GM21723 (cell line): ENCODE measurements at regions not wholly inside any gene's neighbourhood (a gene's known extent, or its start where the extent isn't known, plus 50 kb on each side); places are given as distances from the start of the nearest gene placed in this dataset.
"Not testable (repeated sequence)": the region's sequence is repeated elsewhere in the genome, so short reads cannot be mapped to it uniquely, and the experiment has no call there.

Experiments used
- ATAC-seq: cut with Tn5 transposase; IDR thresholded peaks from one replicate; pipeline ENCODE4 v1.9.1; 2021; ENCODE audit warnings: mild to moderate bottlenecking, moderate library complexity; ENCODE audit not compliant: unreplicated experiment

DNA sequence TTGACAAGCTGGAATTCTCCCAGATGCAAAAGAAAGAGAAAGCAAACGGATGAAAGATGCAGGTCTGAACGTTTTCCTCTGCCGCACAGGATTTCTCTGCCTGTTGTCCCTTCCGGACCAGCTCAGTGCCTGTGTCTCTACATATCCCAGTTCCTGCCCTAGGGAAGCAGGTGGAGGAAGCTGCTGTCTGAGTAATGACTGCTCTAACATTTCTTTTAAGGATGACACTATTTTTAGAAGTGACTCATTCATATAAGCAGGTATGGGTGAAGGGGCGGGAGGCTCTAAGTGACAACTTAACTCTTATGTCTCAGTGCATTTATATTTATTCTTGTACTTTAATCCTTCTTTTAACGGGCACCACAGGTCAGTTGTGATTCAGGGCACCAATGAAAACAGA is 128.8 kb downstream of the SLC24A2 start:
- no peak for ATAC-seq

DNA sequence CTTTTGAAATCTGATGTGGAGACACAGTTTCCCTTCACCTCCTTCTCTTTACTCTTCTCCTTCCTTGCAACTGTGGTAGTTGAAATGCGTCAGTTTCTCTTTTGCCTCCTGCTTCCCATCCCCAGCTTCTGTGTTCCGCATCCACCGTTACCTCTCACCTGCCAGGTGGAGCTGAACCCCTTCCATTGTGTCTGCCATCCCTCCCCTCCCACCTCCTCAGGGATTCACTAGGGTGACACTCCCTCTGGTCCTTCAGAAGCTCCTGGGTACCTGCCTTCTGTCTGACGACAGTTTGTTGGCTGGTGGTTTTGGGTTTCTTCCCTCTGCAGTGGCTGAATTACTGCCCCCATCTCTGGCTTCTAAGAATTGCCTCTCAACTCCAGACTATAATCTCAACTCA is 132.1 kb downstream of the SLC24A2 start:
- no peak for ATAC-seq

DNA sequence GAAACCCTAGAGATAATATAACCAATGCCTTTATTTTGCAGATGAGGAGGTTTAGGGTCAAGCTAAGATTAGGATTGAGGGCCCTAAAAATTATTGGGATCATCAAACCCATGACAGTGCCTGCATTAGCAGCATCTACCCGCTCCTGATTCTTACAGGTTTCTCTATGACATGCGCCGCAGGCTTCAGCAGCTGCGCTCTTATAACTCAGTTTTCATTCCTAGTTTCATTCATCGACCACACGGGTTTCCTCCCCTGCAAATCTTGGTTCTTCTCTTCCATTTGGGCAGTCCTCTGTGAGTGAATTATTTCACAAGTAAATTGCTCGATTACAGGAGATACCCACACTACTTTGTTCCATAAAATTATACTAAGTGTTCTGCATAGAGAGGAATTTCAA is 137.2 kb downstream of the SLC24A2 start:
- no peak for ATAC-seq

DNA sequence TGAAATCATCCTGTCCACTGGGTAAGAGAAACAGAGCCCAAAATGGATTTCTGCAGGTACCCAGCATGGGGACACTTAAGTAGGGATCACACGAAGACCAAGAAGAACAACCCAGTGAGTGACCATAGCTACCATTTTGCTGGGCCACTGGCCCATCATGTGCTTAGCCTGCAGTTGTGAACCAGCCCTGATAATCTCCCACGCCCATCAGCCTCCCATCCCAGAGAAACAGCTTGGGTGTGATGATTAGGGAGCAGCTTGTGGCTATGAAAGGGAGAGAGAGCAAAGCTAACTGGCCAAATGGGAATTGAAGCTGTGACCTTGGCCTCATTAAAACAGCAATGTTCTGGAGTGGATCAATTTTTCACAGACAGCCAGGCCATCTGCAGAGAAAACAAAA is 138.5 kb downstream of the SLC24A2 start:
- ATAC-seq: no peak

DNA sequence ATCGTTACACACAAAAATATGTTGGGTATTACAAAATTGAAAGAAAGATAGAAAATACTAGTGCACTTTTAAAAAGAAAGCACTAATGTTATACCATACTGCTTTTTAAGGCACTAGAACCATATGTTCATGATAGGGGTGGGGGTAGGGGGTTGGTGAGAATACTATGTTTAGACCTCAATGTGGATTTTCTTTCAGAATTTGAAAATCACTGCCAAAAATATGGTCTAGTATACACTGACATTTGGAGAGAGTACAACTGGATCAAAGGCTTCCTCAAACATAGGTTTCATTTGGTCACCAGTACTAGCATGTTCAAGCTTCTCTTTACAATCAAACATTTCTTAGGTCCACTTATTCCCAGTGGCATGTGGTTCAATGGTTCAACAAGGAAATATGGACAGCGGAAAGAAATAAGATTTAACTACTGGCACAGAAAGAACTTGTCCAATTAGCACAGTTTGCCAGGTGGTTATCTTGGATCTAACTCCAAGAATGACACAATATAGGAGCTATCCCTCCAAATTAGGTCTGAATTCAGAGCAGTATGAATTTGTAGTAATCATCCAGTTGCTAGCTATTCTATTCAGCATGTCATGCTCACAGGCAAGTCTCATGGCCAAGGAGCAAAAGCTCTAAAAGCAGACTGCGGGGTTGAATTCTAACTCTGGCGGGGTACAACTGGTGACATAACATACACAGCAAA is 139.3 kb downstream of the SLC24A2 start:
- no peak for ATAC-seq

DNA sequence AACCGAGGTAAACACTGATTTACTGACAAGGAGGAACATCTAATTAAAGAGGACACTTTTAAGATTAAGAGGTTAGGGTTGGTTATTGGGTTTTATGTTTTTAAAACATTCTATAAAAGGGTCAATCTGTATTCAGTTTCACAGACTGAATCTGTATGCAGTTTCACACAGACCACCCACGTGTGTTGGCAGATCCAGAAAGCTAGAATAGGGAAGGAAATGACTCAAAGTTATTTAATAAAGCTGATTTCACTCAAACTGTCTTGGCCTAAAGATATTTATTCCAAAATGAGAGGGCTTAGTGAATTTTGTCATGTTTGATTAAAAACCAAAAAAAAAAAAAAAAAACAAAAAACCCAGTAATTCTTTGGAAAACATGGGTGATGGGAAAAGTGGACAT is 140.2 kb downstream of the SLC24A2 start:
- ATAC-seq: no peak

DNA sequence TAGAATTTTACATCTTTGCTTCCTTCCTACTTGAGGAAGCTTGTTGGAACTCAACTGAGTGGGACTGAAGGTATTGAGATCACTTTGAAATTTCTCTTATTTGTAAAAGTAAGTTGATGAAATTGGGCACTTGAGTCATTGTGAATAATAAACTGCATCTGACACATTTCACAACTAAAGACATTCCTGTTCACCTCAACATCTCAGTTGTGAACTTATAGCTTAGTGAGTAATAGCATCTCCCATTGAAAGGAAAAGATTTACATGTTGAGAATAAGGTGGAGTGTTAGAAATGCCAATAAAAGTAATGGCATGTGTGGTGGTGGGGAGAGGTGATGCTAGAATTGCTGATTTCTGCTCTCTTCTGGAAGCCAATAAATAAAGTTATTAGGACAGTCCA is 145.0 kb downstream of the SLC24A2 start:
- no peak for ATAC-seq

DNA sequence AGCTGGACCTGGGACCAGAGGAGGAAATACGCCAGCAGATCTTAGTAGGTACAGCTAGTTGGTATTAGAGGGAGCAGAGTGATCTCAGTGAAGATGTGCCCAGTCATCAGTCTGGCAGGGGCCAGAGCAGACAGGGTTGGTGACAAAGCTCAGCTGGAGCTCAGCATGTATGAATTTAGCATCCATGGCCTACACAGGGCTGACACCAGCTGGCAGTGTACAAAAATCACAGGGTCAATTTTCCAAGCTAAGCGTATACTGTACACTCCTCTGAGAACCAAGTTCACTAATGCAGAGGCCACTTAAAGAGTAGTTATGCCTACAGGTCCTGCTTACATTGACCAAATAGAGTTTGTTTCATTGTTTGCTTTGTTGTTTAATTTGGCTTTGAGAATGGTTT is 146.6 kb downstream of the SLC24A2 start:
- no peak for ATAC-seq

DNA sequence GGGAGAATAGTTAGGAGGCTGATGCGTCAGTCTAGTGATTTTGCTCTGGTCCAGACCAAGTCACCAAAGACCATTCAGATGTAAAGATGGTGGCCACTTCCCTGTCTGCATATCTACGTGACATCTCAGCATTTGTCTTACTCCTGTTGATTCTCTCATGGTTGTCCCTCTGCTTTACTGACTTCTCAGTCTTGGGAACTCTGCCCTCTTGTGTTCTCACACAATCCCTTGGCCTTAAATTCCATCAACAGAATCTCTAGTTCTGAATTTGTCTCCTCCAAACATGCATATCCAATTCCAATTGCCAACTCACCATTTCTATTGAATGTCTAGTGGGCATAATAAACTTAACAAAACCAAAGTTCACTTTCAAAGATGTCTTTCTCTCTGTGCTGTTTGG is 147.8 kb downstream of the SLC24A2 start:
- no peak for ATAC-seq

DNA sequence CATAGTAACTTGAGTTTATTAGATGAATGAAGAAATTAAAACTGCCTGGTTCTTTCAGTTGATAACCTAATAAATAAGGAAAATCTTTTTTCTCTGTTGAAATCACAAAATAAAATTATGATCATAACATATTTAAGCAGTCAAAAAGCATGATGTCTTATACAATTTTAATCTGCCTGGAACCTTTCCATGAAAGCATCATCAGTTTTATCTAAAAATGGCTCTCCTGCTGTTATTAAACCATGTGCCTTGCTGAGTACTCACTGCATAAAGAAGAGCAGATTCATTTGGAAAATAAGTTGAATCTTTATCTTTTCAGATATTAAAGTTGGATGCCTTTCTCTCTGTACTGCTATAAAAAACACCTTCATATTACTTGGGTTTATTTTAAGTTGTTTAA is 148.8 kb downstream of the SLC24A2 start:
- no peak for ATAC-seq

DNA sequence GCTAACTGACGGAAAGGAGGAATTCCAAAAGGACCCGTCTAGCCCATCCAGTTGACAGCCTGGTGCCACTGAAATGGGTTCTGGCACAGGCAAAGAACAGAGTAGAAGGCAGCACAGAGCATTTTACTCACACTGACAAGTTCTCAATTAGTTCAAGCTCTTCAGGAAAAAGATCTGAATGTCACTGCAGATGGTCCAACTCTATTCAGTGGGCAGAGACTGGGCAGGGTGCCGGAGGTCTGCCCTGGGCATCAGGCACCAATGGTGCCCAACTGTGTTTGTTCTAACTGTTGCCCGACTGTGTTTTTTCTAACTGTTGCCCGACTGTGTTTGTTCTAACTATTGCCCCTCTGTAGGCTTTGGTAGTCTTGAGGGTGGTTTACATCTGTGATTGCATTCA is 151.8 kb downstream of the SLC24A2 start:
- ATAC-seq: no peak

DNA sequence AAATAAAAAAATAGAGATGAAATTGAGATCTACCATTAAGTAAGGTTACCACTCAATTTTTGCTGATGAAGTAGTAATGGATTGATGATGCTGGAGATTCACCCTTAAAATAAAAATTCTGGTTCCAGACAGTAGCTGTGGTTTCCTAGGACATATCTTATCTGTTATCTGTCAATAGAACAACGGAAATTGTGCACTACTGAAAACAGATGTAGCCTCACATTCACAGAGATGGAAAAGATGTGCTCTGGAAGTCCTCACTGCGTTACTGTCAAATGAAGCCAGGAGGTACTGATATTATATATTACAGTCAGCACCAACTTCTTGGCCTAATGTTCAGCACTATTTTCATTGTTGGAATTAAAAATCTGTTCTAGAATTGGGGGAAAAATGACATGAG is 154.0 kb downstream of the SLC24A2 start:
- ATAC-seq: no peak

DNA sequence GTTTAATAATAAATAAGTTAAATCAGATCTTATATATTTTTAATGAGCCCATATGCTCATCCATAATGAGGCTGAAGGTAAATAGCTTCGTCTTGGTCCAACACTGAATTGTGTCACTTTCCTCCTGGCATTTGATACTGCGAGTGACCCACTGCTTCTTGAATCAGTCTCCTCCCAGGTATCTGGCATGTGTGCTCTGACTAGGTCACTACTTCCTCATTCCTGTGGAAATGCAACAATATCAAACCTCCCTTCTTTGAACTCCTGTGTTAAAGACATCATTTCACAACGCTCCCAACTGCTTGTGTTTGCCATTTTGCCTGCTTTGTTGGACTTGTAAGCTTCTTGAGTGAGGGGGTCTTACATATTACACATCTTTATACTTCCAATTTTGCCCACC is 157.7 kb downstream of the SLC24A2 start:
- no peak for ATAC-seq

DNA sequence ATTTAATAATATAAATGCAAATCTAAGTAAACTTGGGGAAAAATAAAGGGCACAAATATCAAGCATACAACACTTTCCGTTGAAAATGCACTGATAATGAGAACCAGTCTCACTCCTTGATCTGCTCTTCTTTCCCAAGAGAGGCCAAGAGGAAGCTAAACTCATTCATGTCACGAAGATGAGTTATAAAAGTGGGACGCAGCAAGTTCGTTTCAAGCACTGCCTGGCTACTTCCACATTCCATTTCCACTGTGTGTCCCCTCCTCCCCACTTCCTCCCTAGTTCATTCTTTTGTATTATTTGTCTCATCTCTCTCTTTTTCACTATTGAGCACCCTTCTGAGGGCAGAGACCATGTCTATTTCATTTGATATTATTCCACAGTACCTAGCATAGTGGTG is 158.1 kb downstream of the SLC24A2 start:
- no peak for ATAC-seq

DNA sequence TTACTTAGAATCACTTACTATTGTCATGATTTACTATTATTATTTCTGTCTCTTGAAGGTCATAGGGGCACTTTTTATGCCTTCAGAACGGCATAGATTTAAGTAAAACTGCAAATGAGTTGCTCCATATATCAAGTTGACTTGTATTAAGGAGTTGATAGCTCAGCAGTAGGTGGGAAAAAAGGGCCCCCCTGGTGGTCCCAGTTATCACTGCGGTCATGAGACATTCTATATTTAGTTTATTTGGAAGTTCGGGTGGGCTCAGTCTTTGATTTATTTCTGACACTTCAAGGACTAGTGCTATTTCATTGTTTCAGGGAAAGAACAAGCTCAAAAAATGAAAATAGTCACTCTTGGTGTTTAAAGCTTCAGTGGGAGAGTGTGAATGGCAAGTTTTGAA is 159.3 kb downstream of the SLC24A2 start:
- ATAC-seq: no peak

DNA sequence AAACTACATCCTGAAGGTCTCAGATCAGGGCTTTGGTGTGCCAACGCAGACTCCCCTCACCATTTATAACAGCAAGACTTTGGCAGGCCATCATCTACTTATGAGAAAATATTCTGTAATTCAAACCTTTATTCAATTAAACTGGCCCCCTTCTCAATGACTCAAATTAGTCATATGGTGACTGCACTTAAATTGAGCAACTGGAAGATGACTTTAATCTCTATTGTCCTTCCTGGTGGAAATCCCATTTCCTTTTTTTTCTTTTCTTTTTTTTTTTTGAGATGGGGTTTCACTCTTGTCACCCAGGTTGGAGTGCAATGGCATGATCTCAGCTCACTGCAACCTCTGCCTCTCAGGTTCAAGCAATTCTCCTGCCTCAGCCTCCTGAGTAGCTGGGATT is 163.4 kb downstream of the SLC24A2 start:
- ATAC-seq: not testable (repeated sequence)

DNA sequence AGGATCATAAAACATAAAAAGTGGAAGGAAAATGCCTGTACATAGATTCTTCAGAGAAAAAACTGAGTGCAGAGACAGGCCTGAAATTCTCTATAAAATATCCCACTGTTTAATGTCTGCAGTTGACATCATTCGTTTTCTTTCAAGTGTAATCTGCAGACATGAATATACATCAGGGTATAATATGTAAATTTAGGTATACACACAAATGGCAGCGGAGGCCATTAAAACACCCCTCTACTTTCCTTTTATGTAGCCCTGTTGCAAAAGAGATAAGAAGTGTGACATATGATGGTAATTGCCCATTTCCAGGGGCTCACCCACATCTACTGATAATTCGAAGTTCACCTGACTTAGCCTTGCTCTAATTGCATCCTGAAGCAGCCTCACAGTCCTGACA is 164.3 kb downstream of the SLC24A2 start:
- ATAC-seq: no peak

DNA sequence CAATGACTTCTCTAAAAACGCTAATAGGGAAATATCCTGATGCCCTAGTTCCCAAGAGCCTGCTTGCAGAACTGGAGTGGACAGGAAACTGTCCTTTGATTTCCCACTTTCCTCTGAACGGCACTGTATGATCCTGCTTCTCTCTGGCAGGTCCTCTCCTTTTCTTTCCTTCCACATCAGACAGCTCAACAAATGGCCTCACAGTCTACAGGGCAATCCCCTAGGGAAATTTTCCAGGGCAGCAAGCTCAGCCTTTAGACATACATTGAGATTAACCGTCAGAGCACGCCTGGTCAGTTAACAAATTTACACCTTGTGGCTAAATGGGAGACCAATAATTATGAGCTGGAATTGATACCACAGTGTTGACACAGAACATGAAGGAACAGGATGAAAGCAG is 164.9 kb downstream of the SLC24A2 start:
- no peak for ATAC-seq

DNA sequence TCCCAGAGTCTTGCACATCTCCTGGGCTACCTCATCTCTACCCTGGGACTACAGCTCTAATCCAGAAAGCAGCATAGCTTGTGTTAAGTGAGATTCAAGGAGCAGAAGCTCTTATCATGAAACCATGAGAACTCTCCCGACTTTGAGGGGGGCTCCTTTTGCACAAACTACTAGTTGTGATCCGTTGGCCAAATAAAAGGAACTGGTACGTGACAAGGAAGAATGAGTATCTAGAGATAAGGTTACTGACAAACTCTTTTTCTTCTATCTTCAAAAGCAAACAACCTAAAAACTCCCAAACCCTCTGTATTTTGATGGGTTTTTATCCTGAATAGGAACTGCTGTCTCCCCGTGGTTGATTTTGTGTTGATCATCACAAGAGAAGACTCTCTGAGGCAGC is 168.5 kb downstream of the SLC24A2 start:
- ATAC-seq: no peak

DNA sequence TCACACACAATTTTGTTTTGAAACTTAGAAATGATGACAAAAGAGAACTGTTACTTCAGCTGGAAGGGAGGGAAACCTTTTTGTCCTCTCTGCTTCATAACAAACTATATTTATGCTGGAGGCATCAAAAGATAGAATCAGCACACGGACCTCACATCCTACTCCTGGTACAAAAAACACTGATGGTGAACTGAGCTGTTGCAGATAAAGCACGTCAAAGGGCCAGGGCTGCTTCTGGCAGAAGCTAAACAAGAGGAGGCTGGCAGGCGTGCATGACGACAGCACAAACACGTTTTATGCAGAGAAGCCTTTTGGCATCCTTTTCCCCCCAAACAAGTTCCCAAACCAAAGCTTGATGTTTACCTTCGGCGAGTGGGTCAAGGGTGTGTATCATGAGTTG is 169.6 kb downstream of the SLC24A2 start:
- ATAC-seq: no peak

DNA sequence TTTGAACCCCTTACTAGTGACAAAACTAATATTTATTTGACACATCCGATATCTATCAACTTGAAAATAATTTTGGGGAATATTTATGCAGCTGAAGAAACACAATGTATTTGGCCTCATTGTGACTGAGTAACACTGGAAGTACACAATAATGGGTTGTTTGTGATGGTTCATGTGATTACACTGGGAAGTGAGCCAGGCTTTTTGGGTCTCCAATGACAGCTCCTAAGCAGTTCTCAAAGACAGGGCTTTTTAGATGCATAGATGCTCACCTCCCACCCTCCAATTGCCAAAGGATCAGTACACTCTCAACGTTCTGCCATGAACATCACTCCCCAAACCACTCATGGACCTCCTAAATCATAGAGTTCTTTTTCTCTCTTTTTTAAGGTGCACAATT is 170.0 kb downstream of the SLC24A2 start:
- no peak for ATAC-seq

DNA sequence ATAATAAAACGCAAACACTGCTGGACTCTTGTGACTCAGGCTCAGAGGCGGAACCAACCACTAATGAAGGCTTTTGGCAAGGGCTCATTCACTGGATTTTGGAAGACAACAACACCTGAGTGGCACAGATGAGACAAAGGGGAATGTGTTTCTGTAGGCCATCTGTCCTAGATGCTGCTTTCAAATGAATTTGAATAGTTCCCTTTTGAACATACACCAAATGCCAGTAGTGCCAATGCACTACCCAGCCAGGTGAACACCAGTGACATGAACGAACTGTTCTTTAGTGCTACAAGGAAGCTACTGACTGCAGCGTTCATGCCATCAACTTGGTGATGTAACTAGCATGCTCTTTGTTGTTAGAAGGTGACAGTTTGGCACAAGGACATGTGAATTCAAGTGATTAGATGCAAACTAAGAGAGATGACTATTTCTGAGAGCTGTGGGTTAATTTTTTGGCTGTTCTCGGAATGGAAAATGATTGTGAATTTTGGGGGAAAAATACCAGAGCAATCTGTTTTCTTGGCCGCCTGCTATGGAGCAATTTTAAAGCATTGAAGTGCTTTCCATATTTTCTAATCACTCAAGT is 173.7 kb downstream of the SLC24A2 start:
- no peak for ATAC-seq

DNA sequence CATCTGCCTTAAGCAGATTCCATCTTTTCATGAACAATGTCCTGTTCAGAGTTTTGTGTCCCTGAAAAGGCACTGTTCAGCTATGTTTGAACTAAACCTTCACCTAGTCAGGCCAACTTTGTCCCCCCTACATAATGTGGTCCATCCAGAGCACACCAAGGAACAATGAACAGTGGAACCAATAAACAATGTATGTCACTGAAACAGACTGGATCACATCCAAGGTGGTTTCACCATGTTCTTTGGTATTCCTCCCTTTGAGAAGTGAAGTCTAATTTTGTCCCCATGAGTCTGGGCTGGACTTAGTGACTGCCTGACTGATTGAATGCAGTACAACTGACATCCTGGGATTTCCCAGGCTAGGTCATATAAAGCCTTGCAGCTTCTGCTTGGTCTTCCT is 174.5 kb downstream of the SLC24A2 start:
- no peak for ATAC-seq
